Osteoblast (primary cell): ENCODE measurements at regions not wholly inside any gene's neighbourhood (a gene's known extent, or its start where the extent isn't known, plus 50 kb on each side); places are given as distances from the start of the nearest gene placed in this dataset.

Experiments
- DNase-seq: peaks from one replicate; pipeline ENCODE4 v3.0.0; 2011; ENCODE audit warnings: low spot score, mixed read lengths; ENCODE audit not compliant: insufficient read length; ENCODE audit errors: missing footprints
- H2AFZ ChIP-seq: 2 replicates; pipeline ENCODE4 v1.6.0; 2011; ENCODE audit warnings: mild to moderate bottlenecking, low read length
- H3K27ac ChIP-seq: 2 replicates; pipeline ENCODE4 v1.5.1; 2011; ENCODE audit warnings: mild to moderate bottlenecking, low read depth, low read length, moderate library complexity
- H3K27me3 ChIP-seq: 2 replicates; pipeline ENCODE4 v1.6.0; 2012; ENCODE audit warnings: mild to moderate bottlenecking, control low read depth, inconsistent platforms, low read length, moderate library complexity; ENCODE audit not compliant: insufficient read depth
- H3K36me3 ChIP-seq: 2 replicates; pipeline ENCODE4 v1.5.1; 2011; ENCODE audit warnings: mild to moderate bottlenecking, low read length, control low read depth, moderate library complexity; ENCODE audit not compliant: insufficient read depth
- H3K4me1 ChIP-seq: 2 replicates; pipeline ENCODE4 v1.5.1; 2011; ENCODE audit warnings: mild to moderate bottlenecking, low read length, control low read depth, moderate library complexity; ENCODE audit not compliant: insufficient read depth
- H3K4me2 ChIP-seq: 2 replicates; pipeline ENCODE4 v1.6.0; 2011; ENCODE audit warnings: mild to moderate bottlenecking, low read length; ENCODE audit not compliant: insufficient read depth
- H3K4me3 ChIP-seq: fragments of 200-600 bp; sonication (generic); 3 replicates; pipeline ENCODE4 v1.5.1; 2012; ENCODE audit warnings: mild to moderate bottlenecking, low read length, inconsistent platforms; ENCODE audit not compliant: insufficient read depth
- H3K79me2 ChIP-seq: 2 replicates; pipeline ENCODE4 v1.6.0; 2012; ENCODE audit warnings: mild to moderate bottlenecking, low read length, control low read depth, inconsistent platforms; ENCODE audit not compliant: insufficient read depth
- H3K9me3 ChIP-seq: 2 replicates; pipeline ENCODE4 v1.5.1; 2011; ENCODE audit warnings: low read depth, low read length, control low read depth
- H4K20me1 ChIP-seq: 2 replicates; pipeline ENCODE4 v1.6.0; 2012; ENCODE audit warnings: mild to moderate bottlenecking, low read length, control low read depth; ENCODE audit not compliant: insufficient read depth
- CTCF ChIP-seq: IDR thresholded peaks from 2 replicates; pipeline ENCODE4 v1.5.1; 2011; ENCODE audit warnings: mild to moderate bottlenecking, low read depth, low read length, moderate library complexity; ENCODE audit errors: extremely low read depth

DNA sequence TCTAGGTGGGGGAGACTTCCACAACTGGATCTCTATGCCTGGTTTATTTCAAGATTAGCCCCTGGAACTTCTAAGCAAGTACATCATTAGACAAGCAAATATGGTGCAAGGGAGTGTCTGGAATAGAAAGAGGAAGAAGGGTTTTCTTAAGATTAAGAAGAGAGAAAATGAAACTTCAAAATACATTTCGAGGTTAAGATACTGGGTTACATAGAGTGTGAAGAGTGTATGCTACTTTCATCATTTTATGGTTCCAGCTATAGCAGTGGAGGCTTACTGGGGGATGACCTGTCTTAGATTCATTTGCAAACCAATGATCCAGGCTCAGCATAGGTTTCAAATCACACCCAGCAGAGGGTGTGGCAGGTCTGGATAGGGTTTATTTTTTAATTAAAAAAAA lies 144.4 kb upstream of the GATB start:
- no peaks in the 10 kb centered on the region for H3K9me3 ChIP-seq
- peaks cover 10% of the 10 kb centered on the region for H3K27me3 ChIP-seq
- TF ChIP-seq CTCF = no peak
- DNase-seq = no peak
- H4K20me1 ChIP-seq = no peaks in the 10 kb centered on the region
- H3K79me2 ChIP-seq = no peaks in the 10 kb centered on the region
- no peaks in the 10 kb centered on the region for H3K36me3 ChIP-seq
- H3K4me1 ChIP-seq = no peaks in the 10 kb centered on the region
- no peak overlapping the region for H3K27ac ChIP-seq
- no peak overlapping the region for H3K4me3 ChIP-seq
- no peak overlapping the region for H3K4me2 ChIP-seq
- H2AFZ ChIP-seq = no peak overlapping the region

DNA sequence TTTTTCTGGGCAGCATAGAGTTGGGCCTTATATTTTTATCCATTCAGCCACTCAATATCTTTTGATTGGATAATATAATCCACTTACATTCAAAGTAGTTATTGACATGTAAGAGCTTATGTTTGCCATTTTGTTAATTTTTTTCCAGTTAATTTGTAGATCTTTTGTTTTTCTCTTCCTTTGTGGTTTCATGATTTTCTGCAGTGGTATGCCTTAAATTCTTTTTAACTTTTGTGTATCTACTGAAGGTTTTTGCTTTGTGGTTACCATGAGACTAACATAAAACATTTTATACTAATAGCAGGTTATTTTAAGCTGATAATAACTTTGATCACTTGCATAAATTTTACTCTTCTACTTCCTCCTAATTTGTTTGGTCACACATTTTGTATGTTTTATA lies 140.8 kb upstream of the GATB start:
- no peak for DNase-seq
- Histone ChIP-seq H3K4me1 (no peaks in the 10 kb centered on the region), H3K79me2 (no peaks in the 10 kb centered on the region), H4K20me1 (no peaks in the 10 kb centered on the region), H3K4me3 (no peak overlapping the region), H3K27ac (no peak overlapping the region), H3K36me3 (no peaks in the 10 kb centered on the region), H2AFZ (no peak overlapping the region), H3K27me3 (peaks cover 6% of the 10 kb centered on the region), H3K9me3 (no peaks in the 10 kb centered on the region), H3K4me2 (no peak overlapping the region)
- no peak for TF ChIP-seq CTCF

DNA sequence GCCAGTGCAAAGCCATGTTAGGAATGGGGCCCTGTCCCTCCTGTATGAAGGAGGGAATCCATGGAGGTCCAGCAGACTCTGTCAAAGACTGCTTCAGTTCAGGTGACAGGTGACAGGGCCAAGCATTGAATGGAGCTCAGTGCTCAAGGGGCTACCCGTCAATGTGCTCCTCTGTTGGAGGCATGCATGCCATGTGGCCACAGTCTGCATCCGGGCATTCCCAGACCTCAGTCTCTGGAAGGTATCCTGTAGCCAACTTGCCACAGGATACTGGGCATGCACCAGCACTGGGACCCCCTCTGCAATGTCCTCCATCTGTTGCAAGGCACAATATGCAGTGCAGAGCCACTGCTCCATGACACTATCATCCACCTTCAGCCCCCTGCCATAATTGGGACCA lies 136.1 kb upstream of the GATB start:
- no peak overlapping the region for H3K4me2 ChIP-seq

DNA sequence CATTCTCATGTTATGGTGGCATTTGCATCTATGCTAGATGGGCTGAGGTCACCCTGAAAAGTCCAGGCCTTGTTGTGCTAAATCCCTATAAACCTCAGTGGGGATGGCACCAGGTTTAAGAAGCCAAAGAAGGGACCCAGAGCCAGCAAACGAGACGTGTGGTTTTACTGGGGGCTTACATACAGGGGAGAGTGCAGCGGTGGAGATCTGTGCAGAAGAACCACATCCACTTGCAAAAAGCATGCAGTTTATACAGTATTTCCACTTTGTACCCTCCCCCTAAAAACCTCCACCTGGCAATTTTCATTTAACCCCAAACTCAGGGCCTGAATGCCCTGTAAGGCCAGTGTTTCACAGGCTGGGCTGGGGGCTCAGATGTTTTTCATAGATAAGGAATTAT lies 134.9 kb upstream of the GATB start:
- Histone ChIP-seq H3K4me3 (no peak overlapping the region), H3K4me1 (no peaks in the 10 kb centered on the region), H3K27me3 (no peaks in the 10 kb centered on the region), H3K9me3 (no peaks in the 10 kb centered on the region), H3K36me3 (no peaks in the 10 kb centered on the region), H3K27ac (no peak overlapping the region), H3K4me2 (no peak overlapping the region), H4K20me1 (no peaks in the 10 kb centered on the region), H2AFZ (no peak overlapping the region), H3K79me2 (no peaks in the 10 kb centered on the region)
- TF ChIP-seq CTCF = no peak
- no peak for DNase-seq

More for the DNA sequence above, 136.1 kb upstream of the GATB start:
- Histone ChIP-seq H3K27ac (no peak overlapping the region), H3K4me1 (no peaks in the 10 kb centered on the region), H3K27me3 (no peaks in the 10 kb centered on the region), H3K9me3 (no peaks in the 10 kb centered on the region), H4K20me1 (no peaks in the 10 kb centered on the region), H3K36me3 (no peaks in the 10 kb centered on the region), H3K79me2 (no peaks in the 10 kb centered on the region), H2AFZ (no peak overlapping the region), H3K4me3 (no peak overlapping the region)
- TF ChIP-seq CTCF = no peak
- no peak for DNase-seq
